ACHN (cell line): ENCODE measurements at regions not wholly inside any gene's neighbourhood (a gene's known extent, or its start where the extent isn't known, plus 50 kb on each side); places are given as distances from the start of the nearest gene placed in this dataset.
"Not testable (repeated sequence)": the region's sequence is repeated elsewhere in the genome, so short reads cannot be mapped to it uniquely, and the experiment has no call there.

Source experiments
- DNase-seq: peaks from one replicate; pipeline ENCODE4 v3.0.0-alpha.2; 2015
- in situ Hi-C: cut with HindIII; loops from 2 replicates; pipeline ENCODE4 v1.10.0; 2017; ENCODE audit warnings: low sequenced_read_pairs, low pct_ligation_motif_present, low pct_unique_long_range_greater_than_20kb

- in situ Hi-C loops, result no loop called here
- no peak for DNase-seq
Observed at GRCh38 chr10:3874990-3875841, 90.2 kb upstream of the KLF6 start.

GRCh38 chr10:3874610-3874989 is 89.6 kb upstream of the KLF6 start:
- in situ Hi-C loops, DNase-seq: not testable (repeated sequence)

- in situ Hi-C loops, result no loop called here
- peak; percentile 65 for DNase-seq
Observed at GRCh38 chr10:3873728-3874461, 88.9 kb upstream of the KLF6 start.

- in situ Hi-C loops, result no loop called here
Observed at GRCh38 chr10:3872712-3873329, 87.8 kb upstream of the KLF6 start.

GRCh38 chr10:3871424-3871996 is 86.5 kb upstream of the KLF6 start:
- DNase-seq, result no peak
- in situ Hi-C loops, result no loop called here

More at GRCh38 chr10:3872712-3873329, 87.8 kb upstream of the KLF6 start:
- no peak for DNase-seq

GRCh38 chr10:3869036-3869435 is 84.0 kb upstream of the KLF6 start:
- in situ Hi-C loops, result no loop called here

GRCh38 chr10:3868271-3868664 is 83.3 kb upstream of the KLF6 start:
- in situ Hi-C loops, result no loop called here
- DNase-seq, result no peak

More at GRCh38 chr10:3869036-3869435, 84.0 kb upstream of the KLF6 start:
- no peak for DNase-seq

GRCh38 chr10:3867454-3868270 is 82.7 kb upstream of the KLF6 start:
- in situ Hi-C loops, result no loop called here
- DNase-seq, result no peak

- no peak for DNase-seq
- in situ Hi-C loops, result no loop called here
Observed at GRCh38 chr10:3866332-3866731, 81.3 kb upstream of the KLF6 start.

GRCh38 chr10:3865565-3865964 is 80.6 kb upstream of the KLF6 start:
- no peak for DNase-seq
- in situ Hi-C loops, result no loop called here

GRCh38 chr10:3861795-3862194 is 76.8 kb upstream of the KLF6 start:
- in situ Hi-C loops, result no loop called here
- DNase-seq, result peak; percentile 32

GRCh38 chr10:3858051-3858845 is 73.2 kb upstream of the KLF6 start:
- no peak for DNase-seq
- in situ Hi-C loops, result no loop called here

- in situ Hi-C loops, result no loop called here
- no peak for DNase-seq
Observed at GRCh38 chr10:3857318-3857717, 72.3 kb upstream of the KLF6 start.

- in situ Hi-C loops, result no loop called here
- DNase-seq, result no peak
Observed at GRCh38 chr10:3856593-3856992, 71.6 kb upstream of the KLF6 start.

- DNase-seq, result peak; percentile 44
- in situ Hi-C loops, result no loop called here
Observed at GRCh38 chr10:3853547-3854303, 68.7 kb upstream of the KLF6 start.

- no peak for DNase-seq
- in situ Hi-C loops, result no loop called here
Observed at GRCh38 chr10:3853016-3853415, 68.0 kb upstream of the KLF6 start.
